OCI-LY3 (cell line): ENCODE measurements at regions not wholly inside any gene's neighbourhood (a gene's known extent, or its start where the extent isn't known, plus 50 kb on each side); places are given as distances from the start of the nearest gene placed in this dataset.

ENCODE experiments used
- H2AFZ ChIP-seq: fragments of 200-600, 300-600 bp; shearing (Covaris generic); 2 replicates; pipeline ENCODE4 v1.6.0; 2014; ENCODE audit warnings: antibody characterized with exemption, low read depth, low read length
- H3K27ac ChIP-seq: fragments of 200-600, 300-600 bp; sonication (generic); 2 replicates; pipeline ENCODE4 v1.5.1; 2014; ENCODE audit warnings: mild to moderate bottlenecking, low read length, moderate library complexity, mixed read lengths
- H3K27me3 ChIP-seq: fragments of 200-600, 300-600 bp; sonication (generic); 2 replicates; pipeline ENCODE4 v1.6.1; 2014; ENCODE audit warnings: low read depth, low read length, mixed read lengths
- H3K36me3 ChIP-seq: fragments of 200-600, 300-600 bp; sonication (generic); replicated peaks from 2 replicates; pipeline ENCODE3; 2014; ENCODE audit warnings: low read depth, low read length, mixed read lengths
- H3K4me1 ChIP-seq: fragments of 300-600, 200-600 bp; sonication (generic); 2 replicates; pipeline ENCODE4 v1.6.1; 2014; ENCODE audit warnings: low read length, mixed read lengths
- H3K4me2 ChIP-seq: fragments of 200-600, 300-600 bp; sonication (generic); 2 replicates; pipeline ENCODE4 v1.6.1; 2014; ENCODE audit warnings: low read length, mixed read lengths
- H3K4me3 ChIP-seq: fragments of 300-600, 200-600 bp; sonication (generic); 2 replicates; pipeline ENCODE4 v1.5.1; 2014; ENCODE audit warnings: antibody characterized with exemption, mild to moderate bottlenecking, low read length, moderate library complexity
- H3K79me2 ChIP-seq: fragments of 300-600, 200-600 bp; shearing (Covaris generic); 2 replicates; pipeline ENCODE4 v1.6.1; 2014; ENCODE audit warnings: mild to moderate bottlenecking, low read length, mixed read lengths
- H3K9ac ChIP-seq: fragments of 300-600, 200-600 bp; shearing (Covaris generic); 2 replicates; pipeline ENCODE4 v1.6.0; 2014; ENCODE audit warnings: mild to moderate bottlenecking, low read length, moderate library complexity
- H3K9me3 ChIP-seq: fragments of 200-600, 300-600 bp; shearing (Covaris generic); 2 replicates; pipeline ENCODE4 v1.6.1; 2014; ENCODE audit warnings: low read length, mixed read lengths; ENCODE audit not compliant: insufficient read depth
- H4K20me1 ChIP-seq: fragments of 200-600, 300-600 bp; sonication (generic); 2 replicates; pipeline ENCODE4 v1.6.1; 2016; ENCODE audit warnings: low read length, mixed read lengths; ENCODE audit not compliant: insufficient read depth
- EZH2phosphoT487 ChIP-seq: fragments of 200-600 bp; shearing (Covaris generic); IDR thresholded peaks from 2 replicates; pipeline ENCODE4 v1.6.1; 2018; ENCODE audit warnings: antibody characterized with exemption, mixed run types, low read depth
- TF ChIP-seq, protein P1 (sequence below): fragments of 200-600, 300-600 bp; sonication (generic); IDR thresholded peaks from 2 replicates; pipeline ENCODE4 v1.5.1; 2014; ENCODE audit warnings: antibody characterized with exemption, low read length, low read depth

DNA sequence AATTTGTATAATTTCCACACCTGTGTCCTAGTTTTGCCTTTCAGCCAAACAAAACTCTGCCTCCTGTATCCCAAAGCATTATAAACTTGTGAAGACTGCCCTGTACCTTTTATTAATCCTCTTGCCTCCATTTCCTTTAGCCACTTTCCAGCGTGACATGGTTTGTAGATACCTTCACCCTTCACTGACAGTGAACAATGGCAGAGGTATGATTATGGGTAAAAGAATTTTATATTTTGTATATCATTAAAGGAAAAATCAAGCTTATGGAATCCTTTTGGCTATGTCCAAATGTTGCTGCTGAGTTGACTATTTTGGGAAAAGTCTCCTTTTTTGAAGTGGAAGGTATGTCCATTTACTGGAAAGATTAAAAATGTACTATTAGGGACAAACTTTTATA, 251.7 kb downstream of the HNMT start:
- Histone ChIP-seq H3K9me3 (no peaks in the 10 kb centered on the region), H3K4me1 (peaks cover 8% of the 10 kb centered on the region), H2AFZ (no peak overlapping the region), H3K27me3 (no peaks in the 10 kb centered on the region), H3K79me2 (no peaks in the 10 kb centered on the region), H3K36me3 (no peaks in the 10 kb centered on the region), H3K4me3 (no peak overlapping the region), H3K27ac (no peak overlapping the region), H3K9ac (no peak overlapping the region), H3K4me2 (no peak overlapping the region), H4K20me1 (no peaks in the 10 kb centered on the region)
- TF ChIP-seq, protein P1, sequence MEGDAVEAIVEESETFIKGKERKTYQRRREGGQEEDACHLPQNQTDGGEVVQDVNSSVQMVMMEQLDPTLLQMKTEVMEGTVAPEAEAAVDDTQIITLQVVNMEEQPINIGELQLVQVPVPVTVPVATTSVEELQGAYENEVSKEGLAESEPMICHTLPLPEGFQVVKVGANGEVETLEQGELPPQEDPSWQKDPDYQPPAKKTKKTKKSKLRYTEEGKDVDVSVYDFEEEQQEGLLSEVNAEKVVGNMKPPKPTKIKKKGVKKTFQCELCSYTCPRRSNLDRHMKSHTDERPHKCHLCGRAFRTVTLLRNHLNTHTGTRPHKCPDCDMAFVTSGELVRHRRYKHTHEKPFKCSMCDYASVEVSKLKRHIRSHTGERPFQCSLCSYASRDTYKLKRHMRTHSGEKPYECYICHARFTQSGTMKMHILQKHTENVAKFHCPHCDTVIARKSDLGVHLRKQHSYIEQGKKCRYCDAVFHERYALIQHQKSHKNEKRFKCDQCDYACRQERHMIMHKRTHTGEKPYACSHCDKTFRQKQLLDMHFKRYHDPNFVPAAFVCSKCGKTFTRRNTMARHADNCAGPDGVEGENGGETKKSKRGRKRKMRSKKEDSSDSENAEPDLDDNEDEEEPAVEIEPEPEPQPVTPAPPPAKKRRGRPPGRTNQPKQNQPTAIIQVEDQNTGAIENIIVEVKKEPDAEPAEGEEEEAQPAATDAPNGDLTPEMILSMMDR: no peak
- no peak for TF ChIP-seq EZH2phosphoT487

GRCh38 chr2:138217975-138218374, 253.7 kb downstream of the HNMT start:
- no peaks in the 10 kb centered on the region for H3K79me2 ChIP-seq
- no peaks in the 10 kb centered on the region for H3K36me3 ChIP-seq
- no peak overlapping the region for H3K4me2 ChIP-seq
- H3K27ac ChIP-seq: no peak overlapping the region
- no peaks in the 10 kb centered on the region for H3K27me3 ChIP-seq
- H3K9me3 ChIP-seq: no peaks in the 10 kb centered on the region
- no peak overlapping the region for H3K9ac ChIP-seq
- H4K20me1 ChIP-seq: no peaks in the 10 kb centered on the region
- no peak overlapping the region for H2AFZ ChIP-seq
- TF ChIP-seq, protein P1: no peak
- no peak for TF ChIP-seq EZH2phosphoT487
- H3K4me3 ChIP-seq: no peak overlapping the region
- peaks cover 5% of the 10 kb centered on the region for H3K4me1 ChIP-seq

DNA sequence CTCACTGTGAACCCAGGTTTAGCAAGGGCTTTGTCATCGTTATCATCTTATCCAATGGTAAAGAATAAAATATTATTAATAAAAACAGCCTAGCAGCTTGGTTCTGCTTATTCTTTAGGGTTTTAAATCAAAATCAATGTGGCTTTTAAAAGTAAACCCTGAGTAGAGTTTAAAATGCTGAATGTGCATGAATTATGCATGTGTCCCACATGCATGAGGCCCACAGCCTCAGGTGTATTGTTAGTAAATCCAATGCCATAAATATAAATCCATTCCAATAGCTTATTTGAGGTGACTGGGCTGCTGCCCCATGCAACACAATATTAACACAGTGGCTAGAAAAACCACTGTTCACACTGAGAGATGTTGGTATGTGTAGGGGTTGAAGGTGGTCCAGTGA, 254.1 kb downstream of the HNMT start:
- H3K4me2 ChIP-seq: no peak overlapping the region
- no peak overlapping the region for H3K9ac ChIP-seq
- TF ChIP-seq, protein P1: no peak
- no peak for TF ChIP-seq EZH2phosphoT487
- no peaks in the 10 kb centered on the region for H3K79me2 ChIP-seq
- H3K27me3 ChIP-seq: no peaks in the 10 kb centered on the region
- no peaks in the 10 kb centered on the region for H3K9me3 ChIP-seq
- no peak overlapping the region for H3K4me3 ChIP-seq
- H4K20me1 ChIP-seq: no peaks in the 10 kb centered on the region
- H2AFZ ChIP-seq: no peak overlapping the region
- no peak overlapping the region for H3K27ac ChIP-seq
- peaks cover 1% of the 10 kb centered on the region for H3K4me1 ChIP-seq
- no peaks in the 10 kb centered on the region for H3K36me3 ChIP-seq

DNA sequence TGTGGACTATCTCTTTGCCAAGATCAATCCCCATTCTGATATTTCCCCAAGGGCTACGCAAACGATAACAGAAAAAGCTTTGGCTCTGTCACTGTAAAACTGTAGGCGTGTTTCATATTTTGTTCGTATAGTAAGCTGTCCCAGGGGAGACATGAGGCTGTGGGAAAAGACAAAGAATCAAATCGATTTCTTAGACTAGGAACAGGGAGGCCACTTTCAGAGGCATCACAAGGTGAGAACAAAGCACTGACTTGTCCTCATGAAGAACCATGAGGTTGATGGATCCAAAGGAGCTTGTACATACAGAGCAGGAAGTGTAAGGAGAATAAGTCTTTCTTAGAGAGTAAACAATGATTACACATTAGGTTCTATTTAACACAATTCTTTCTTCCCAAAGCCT, 255.7 kb downstream of the HNMT start:
- Histone ChIP-seq H2AFZ (no peak overlapping the region), H4K20me1 (no peaks in the 10 kb centered on the region), H3K4me3 (no peak overlapping the region), H3K27ac (no peak overlapping the region), H3K4me2 (no peak overlapping the region), H3K4me1 (no peaks in the 10 kb centered on the region), H3K36me3 (no peaks in the 10 kb centered on the region), H3K9ac (no peak overlapping the region), H3K9me3 (no peaks in the 10 kb centered on the region), H3K79me2 (no peaks in the 10 kb centered on the region), H3K27me3 (no peaks in the 10 kb centered on the region)
- TF ChIP-seq EZH2phosphoT487: no peak
- TF ChIP-seq, protein P1: no peak
